ENCODE measurements at regions not wholly inside any gene's neighbourhood (a gene's known extent, or its start where the extent isn't known, plus 50 kb on each side); places are given as distances from the start of the nearest gene placed in this dataset.
"Not testable (repeated sequence)": the region's sequence is repeated elsewhere in the genome, so short reads cannot be mapped to it uniquely, and the experiment has no call there.

DNA sequence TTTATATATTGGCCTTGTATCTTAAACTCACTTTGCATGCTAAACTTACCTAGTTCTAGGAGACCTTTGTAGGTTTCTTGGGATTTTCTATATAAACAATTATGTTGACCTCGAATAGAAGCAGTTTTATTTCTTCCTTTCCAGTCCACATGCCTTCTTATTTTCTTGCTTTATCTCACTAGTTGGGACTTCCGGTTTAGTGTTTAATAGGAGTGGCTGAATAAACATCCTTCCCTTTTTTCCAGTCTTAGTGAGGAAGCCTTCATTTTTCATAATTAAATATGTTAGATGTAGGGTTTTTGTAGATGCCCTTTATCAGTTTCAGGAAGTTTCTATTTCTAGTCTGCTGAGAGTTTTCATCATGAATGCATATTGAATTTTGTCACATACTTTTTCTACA is 347.3 kb upstream of the HNRNPA3 start:
- no peak for DNase-seq

DNA sequence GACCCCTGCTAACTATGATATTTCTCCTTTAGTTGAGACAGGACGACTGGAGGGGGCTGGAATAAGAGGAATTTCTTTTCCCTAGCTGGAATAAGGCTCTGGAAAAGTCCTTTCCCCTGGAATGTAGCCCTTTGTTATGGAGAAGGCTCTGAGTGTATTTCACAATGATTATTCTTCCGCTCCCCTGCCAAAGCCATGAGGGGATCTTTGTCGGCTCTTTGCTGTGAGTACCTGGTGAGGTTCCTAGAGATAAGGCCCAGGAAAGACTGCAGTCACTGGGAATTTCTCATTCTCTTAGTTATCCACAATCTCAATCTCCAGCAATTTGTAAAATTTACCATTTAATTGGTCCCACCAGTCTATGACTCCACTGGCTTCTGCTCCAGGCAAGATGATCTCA is 340.2 kb upstream of the HNRNPA3 start:
- DNase-seq = no peak

DNA sequence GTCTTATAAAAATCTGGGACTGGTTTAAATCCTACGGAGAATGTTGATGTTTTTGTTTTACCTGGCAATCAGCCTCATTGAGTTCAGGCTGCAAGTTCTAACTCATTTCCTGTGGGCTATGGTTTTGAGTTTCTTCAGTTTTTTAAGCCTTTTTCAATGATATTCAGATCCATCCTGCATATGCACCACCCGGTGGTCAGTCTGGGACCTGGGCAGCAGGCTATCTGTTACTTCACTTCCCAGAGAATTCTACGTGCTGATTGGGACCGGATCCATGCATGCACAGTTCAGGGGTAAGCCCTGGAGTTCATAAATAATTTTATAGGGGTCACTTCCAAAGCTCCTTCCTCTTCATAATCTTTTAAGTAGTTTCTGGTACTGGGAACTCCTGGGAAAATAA is 339.2 kb upstream of the HNRNPA3 start:
- no peak for DNase-seq

DNA sequence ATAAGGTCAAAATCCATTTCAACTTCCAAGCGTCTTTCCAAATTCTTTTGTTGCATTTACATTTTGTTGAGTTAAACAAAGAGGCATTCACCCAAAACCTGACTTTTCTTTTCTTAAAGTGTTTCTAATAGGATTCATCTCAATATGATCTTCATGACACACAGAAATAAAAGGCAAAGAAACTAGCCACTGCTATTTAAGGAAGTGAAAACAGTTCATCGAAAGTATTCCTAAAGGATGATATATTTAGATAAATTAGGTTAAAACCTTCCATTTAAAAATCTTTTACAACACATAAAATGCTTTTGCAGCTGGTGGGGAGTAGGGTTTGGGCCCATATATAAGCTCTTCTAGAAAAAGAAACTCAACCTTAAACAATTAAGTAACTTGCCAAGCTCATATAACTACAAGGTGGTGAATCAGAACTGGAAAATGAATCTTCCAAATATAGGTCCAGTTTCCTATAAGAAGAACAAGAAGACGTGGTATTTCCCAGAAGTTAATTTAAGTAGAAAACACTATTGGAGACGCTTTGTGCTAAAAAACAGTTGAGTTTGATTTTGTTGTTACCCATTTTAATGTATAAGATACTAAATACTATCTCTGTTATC is 336.0 kb upstream of the HNRNPA3 start:
- DNase-seq = no peak

DNA sequence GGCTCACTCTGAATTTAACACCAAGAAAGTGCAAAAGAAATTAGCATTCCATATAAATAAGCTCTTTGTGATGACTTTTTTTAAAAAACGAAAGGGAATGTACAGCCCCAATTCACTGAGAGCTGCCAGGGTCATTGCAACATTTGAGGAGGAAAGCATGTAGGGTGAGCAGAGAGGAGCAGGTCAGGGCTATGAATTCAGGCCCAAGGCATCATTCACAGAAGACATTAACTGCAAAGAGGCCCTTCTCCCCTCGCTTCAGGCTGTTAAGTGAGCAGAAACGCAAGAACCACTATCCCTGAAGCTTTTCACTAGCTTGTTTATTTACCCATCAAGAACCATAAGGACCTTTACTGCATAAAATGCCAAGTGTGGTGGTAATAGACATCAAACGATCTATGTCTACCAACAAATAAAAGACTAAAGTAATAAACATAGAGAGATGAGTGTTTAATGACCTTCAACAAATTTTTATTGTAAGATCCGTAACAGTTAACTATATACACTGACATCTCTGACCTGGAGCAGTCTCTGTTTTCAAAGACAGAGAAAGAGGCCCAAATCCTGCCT is 333.1 kb upstream of the HNRNPA3 start:
- DNase-seq = no peak

DNA sequence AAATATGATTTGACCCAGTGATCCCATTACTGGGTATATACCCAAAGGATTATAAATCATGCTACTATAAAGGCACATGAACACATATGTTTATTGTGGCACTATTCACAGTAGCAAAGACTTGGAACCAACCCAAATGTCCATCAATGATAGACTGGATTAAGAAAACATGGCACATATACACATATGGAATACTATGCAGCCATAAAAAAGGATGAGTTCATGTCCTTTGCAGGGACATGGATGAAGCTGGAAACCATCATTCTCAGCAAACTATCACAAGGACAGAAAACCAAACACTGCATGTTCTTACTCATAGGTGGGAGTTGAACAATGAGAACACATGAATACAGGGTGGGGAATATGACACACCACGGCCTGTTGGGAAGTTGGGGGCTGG is 330.5 kb upstream of the HNRNPA3 start:
- DNase-seq = not testable (repeated sequence)

DNA sequence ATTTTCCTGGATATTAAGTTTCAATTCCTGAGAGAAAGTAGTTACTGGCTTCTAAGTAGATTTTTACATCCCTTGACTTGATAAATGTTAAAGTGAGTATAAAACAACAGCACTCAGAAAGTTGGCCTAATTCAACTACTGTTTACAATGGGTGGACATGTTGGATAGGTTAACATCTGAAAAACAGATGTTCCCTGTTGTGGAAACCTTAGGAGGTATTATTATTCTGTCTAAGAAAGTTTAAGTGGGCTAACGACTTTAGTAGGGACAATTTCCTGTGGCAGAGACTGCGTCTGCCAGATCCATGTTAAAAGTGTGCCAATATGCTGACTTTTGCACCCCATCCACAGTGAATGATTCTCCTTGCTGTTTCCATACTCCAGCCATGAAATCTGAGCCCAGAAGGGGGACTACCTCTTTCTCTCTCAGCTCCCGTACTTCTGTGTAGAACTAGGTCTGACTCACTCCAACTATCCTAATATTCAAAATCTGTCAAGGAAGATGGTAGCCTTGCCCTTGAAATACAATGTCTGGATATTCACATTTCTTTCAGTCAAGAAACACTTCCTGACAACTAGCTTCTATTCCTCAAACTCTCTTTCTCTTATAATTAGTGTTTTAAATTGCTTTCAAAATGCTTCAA is 327.5 kb upstream of the HNRNPA3 start:
- no peak for DNase-seq

DNA sequence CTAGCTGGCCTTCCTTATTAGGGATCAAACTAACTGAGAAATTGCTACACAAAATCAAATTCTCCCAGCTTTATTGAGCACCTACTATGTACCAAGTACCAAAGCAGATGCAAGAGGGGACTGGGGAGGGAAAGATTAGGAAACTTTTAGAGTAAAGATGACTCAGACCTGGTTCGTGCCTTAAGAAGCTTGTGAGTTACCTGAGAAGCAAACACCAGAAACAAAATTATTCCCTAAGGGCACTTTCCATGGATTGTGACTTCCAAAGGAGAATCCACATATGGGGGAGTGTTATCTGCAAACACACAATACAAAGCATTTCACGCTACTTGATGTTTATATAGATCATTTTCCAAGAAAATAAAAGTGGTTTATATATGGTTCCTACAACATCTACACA is 326.9 kb upstream of the HNRNPA3 start:
- DNase-seq = no peak

DNA sequence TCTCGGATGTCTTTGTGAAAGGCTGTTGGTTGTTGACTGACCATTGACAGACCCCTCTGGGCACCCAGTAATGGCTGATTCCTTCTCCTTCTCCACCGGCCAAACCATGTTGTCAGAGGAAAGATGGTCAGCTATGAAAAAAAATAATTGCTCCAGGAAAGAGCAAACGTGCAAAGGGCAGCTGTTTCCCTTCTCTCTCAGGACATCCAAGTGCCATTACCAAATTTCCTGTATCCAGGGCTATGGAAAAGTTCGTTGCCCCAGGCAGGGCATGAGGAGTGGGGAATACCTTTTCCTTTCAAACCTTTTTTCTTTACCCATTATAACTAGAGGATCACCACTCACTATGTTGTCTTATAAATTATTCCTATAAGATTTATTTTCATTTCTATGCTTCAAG is 321.5 kb upstream of the HNRNPA3 start:
- no peak for DNase-seq

DNA sequence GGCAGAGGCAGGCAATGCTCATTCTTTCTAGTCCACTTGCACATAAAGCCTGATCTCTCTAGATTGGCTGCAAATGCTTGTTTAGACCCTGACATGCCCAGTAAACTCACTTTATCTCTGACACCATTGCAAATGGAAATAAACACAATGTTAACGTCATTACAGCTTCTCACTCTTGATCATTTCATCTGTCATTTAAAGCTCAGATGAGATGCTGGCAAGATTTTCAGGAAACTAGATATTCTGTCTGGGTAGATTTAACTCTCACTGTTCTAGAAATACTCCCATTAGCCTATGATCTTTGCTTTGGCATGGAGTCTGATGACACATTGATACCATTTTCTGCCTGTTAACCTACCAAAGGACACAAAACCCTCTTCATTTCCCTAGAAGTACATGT is 320.7 kb upstream of the HNRNPA3 start:
- DNase-seq = no peak

DNA sequence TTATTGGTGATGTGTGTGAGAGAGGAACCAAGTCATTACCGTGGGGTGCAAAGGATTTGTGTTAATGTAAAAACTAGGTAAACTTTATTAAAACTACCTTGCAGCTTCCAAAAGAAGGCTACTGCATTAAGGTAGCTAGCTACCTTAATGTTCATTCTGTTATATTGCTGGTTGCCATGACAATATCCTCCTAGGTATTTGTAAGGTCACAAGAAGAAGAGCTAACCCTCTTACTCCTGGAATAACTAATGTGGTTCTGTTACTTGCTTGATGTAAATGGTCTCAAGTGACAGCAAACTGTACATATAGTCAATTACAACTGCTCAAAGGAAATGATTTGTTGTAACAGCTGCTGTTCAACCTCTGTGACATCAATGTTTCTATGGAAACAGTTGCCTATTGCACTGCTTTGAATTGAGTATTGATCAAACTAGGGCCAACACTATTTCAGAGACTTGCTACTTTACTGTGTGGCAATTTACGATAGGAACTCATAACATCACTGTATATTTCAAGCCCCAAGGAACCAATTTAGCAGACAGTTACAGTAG is 319.8 kb upstream of the HNRNPA3 start:
- no peak for DNase-seq

DNA sequence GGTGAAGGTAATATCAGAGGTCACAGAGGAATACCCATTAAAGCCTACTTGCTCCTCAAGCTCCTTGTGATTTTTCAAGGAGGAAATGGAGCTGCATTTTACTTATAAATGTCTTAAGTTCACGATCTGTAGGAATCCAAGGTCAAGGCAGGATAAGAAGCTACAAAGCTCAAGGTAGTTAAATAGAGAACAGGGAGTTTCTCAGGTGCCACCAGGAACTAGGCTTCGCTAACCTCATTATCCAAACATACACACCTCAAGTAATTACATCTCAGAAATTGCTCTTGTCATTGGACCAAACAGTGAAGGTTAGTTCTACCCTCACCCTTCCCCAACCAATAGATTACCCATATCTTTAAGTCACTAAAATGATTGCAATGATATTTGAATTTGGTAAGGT is 317.4 kb upstream of the HNRNPA3 start:
- DNase-seq = no peak

DNA sequence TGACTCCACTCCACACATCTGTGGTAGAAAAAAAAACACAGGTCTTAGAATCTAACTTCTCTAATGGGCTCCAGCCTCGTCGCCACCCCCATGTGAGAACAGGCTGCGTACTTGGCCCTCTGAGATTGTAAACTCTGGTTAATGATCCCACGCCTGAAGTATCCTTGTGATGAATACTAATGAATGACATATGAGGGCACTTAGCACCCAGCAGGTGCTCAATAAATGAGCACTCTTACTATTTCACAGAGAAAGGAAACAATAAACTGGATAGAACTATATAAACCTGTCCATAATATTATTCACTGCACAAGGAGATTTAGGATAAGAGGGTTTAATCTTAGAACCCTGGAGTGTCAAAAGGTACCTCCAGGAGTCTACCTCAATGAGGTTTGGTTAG is 310.1 kb upstream of the HNRNPA3 start:
- DNase-seq = no peak

DNA sequence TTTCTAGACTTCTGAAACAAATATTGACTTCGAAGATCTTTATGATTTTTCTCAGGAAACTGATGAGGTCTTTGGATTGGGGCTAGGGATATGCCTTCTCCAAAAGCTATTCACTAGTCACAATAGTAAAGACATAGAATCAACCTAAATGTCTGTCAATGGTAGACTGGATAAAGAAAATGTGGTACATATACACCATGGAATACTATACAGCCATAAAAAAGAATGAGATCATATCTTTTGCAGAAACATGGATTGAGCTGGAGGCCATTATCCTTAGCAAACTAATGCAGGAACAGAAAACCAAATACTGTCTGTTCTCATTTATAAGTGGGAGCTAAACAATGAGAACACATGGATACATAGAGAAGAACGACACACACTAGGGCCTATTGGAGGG is 308.5 kb upstream of the HNRNPA3 start:
- not testable (repeated sequence) for DNase-seq

DNA sequence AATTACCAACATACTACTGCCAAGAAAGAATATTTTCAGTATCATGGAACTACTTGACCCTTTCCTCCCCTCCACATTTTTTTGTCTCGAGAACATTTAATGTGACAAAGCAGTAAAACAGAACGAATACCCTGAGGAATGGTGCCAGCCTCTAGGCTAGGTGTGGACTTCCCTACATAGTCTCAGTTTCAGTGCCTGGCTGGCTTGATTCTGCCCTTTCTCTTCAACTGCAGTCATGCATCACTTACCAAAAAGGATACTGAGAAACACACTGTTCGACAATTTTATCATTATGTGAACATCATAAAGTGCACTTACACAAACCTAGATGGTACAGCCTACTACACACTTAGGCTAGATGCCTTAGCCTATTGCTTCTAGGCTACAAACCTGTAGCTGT is 305.3 kb upstream of the HNRNPA3 start:
- DNase-seq = no peak

DNA sequence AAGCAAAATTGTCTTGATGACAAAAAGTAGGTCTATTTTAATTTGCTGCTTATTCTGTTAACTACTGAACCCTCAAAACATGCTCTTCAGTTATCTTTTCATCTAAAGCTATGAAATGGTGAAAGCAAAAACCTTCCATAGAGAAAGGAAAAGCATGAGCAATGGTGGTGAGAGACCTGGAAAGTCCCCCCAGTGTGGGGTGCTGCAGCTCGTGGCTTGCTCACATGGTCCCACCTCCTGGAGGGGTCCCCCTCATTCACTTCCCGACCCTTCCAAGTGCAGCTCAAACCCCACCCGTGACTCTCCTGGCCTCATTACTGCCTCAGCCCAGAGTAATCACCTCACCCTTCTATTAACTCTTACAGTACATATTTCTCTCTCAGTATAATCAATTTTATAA is 301.8 kb upstream of the HNRNPA3 start:
- DNase-seq = no peak

DNA sequence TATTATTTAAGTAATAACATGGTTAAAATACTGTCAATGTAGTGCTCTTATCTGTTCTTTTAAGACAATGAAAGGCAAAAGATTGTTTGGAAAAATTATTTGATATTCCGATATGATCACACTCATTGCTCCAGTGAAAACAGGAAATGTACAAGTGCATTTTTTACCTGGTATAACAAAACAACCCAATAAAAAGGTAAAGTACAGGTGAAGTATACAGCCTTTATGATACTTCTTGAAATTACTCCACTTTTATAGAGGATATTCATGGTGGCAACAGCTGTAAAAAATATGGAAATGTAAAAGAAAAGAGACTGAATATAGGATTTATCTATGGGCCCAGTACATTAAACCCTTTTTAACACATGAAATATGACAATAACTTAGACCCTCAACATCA is 298.6 kb upstream of the HNRNPA3 start:
- no peak for DNase-seq

DNA sequence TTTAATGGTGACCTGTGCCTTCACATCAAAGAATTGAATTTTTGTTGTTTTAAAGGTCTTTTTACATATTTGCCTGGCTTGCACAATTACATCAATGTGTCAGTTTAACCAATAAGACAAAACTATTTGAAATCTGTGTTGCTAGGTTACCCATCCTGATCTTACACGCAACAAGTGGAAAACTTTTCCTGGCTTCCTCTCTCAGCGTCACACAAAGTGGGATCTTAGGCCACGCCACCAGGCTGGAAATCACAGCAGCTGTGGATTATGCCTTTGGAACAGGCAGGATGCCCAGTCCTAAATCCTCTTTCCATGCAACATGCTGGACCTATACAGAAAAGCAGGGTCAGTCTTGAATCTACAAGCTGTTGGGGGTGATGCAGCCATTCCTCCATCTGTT is 298.2 kb upstream of the HNRNPA3 start:
- no peak for DNase-seq

DNA sequence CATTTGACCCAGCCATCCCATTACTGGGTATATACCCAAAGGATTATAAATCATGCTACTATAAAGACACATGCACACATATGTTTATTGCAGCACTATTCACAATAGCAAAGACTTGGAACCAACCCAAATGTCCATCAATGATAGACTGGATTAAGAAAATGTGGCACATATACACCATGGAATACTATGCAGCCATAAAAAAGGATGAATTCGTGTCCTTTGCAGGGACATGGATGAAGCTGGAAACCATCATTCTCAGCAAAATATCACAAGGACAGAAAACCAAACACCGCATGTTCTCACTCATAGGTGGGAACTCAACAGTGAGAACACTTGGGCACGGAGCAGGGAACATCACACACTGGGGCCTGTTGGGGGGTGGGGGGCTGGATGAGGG is 290.0 kb upstream of the HNRNPA3 start:
- DNase-seq = not testable (repeated sequence)

DNA sequence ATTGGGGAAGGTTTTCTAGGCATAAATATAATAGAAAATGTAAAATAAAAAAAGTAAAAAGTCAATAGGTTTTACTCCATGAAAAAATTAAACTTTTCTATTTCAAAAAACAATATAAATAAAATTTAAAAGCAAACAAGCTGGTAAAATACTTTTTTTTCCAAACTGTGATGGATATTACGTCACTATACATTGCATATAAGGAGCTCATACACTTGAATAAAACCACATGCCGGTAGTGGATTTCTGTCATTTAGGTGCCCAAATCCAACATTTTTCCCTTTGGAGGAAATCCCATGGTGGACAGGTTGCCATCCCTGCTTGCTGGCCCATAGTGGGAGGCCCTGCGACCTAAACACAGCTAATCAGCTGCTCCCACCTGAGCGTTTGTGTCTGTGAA is 289.4 kb upstream of the HNRNPA3 start:
- no peak for DNase-seq

DNA sequence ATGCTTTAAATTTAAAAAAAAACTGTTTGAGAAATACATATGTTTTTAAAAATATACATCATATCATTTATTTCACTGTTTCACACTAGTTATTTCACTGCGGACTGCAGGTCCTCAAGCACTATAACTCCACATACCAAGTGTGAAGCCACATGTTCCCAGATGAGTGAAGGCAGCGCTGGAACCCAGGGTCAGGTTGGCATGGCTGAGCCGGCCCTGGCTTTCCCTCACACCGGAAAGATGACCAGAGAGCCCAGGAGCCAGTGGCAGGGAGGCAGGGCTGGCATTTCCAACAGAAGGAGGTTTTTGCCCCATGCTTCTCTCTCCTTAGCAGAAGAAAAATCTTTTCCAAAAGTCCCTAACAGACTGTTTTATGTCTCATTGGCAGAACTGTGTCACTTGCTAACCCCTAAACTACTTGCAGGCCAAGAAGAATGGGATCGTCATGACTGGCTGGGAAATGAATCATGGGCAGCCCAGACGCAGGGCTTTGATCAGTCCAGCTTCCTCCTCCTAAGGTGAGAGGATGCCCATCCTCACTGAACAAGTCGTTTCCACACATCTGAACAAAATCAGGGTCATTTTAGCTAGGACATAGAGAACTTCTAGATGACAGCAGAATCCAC is 287.6 kb upstream of the HNRNPA3 start:
- no peak for DNase-seq

DNA sequence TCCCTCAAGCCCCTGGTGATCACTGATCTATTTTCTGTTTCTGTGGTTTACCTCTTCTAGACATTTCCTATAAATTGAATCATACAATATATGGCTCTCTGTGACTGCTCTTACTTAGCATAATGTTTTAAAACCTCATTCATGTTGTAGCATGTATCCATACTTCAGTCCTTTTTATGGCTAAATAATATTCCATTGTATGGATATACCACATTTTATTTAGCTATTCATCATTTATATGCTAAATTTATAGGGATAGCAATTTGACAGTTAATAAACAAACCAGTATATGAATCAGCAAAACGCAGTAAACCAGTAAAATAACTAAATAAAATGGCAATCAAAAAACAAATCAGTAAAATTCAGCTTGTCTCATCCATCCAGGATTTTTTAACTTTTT is 286.1 kb upstream of the HNRNPA3 start:
- DNase-seq = no peak

DNA sequence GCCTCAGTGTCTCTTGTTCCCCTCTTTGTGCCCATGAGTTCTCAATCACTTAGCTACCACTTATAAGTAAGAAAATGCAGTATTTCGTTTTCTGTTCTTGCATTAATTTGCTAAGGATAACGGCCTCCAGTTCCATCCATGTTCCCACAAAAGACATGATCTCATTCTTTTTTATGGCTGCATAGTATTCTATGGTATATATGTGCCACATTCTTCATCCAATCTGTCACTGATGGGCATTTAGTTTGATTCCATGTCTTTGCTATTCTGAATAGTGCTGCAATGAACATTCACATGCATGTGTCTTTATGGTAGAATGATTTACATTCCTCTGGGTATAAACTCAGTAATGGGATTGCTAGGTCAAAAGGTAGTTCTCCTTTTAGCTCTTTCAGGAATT is 283.2 kb upstream of the HNRNPA3 start:
- DNase-seq = not testable (repeated sequence)

All from occipital lobe (tissue), 1 donor.